Omental fat pad (tissue), 3 donors: ENCODE measurements at regions not wholly inside any gene's neighbourhood (a gene's known extent, or its start where the extent isn't known, plus 50 kb on each side); places are given as distances from the start of the nearest gene placed in this dataset.
A peak's percentile ranks its signal among the peaks of the same experiment; 100 is the strongest.

ENCODE experiments used
- ATAC-seq: fragments of 150-250 bp; one replicate; pipeline ENCODE4 v1.9.1; 2016; ENCODE audit warnings: mild to moderate bottlenecking, moderate library complexity; ENCODE audit not compliant: low FRiP score
- DNase-seq: peaks from one replicate; pipeline ENCODE4 v3.0.0-alpha.2; 2019; ENCODE audit warnings: low spot score
- CTCF ChIP-seq, 3 donors: fragments of 450-650 bp; IDR thresholded peaks; one replicate each; pipeline ENCODE4 v1.5.1; 2016 to 2017; ENCODE audit warnings: antibody characterized with exemption in 3 of 3, mild to moderate bottlenecking in 3 of 3, moderate library complexity in 2 of 3

DNA sequence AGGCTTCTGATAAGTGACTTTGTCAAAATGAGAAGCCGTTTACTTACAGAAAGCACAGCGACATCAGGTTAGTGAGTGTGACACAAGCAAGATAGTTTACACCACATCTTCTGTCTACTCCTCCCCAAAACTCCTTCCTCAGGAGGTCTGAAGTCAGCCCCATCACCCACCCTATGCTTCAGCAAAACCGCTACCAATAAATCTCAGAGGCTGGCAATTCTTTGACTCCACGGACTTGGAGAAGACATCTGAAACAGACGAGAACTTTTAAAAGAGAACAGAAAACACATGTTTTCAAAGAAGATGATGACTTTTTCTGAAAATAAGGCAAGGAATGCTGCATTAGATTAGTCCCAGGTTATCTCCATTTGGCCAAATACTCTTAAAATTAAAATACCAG, 261.1 kb downstream of the TBC1D4 start:
- ATAC-seq (no peak), DNase-seq (no peak)
- TF ChIP-seq CTCF (IDR thresholded peaks at IDR 0.05), result no peak

DNA sequence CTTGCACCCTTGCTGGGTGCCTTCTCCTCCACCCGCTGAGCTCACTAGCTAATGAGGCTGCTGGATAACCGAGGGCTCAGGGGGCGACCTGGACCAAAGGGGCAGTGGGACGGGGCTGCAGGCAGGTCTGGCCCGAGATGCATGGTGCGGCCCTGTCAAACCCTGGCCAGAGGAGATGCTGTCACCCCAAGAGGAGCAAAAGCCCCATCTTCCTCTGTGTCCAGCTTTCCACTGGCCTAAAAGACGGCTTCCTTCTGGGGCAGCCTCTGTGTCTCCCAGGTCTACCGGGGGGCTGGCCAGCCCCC, 261.8 kb downstream of the TBC1D4 start:
- no peak for TF ChIP-seq CTCF (IDR thresholded peaks at IDR 0.05)
- DNase-seq (no peak), ATAC-seq (no peak)

DNA sequence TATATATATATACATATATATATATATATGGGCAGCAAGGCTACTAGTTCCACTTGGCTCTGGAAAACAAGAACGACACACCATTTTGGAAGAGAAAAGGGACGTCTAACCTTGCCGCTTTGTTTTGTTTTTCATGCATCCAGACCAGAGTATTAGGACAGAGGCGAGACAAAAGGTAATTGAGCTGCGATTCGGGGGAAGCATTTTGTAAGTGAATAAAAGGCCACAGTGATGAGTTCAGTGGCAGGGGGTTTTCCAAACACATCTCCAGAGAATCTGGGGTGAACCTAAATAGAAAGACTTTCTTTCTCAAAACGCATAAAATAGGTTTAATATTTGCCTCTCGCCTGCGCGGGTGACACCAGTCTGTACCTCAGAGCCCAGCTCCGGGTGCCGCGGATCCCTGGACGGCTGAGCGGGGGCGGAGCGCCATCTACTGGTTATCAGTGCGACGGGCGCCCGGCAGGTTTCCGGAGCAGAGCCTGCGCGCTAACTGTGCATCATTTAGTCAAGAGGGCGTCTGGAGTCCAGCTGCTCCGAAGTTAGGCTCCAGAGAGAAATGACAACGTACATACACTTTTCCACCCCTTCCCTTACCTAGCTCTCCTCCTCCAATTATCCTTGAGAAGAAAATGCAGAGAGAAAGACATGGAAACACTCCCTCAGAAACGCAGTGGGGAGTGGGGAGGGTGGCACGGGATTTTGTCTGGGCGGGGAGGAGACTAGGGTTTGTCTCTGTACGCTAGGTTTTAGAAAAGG, 262.3 kb downstream of the TBC1D4 start:
- DNase-seq, result peak; percentile 61
- ATAC-seq, result peak; percentile 81
- TF ChIP-seq CTCF (IDR thresholded peaks at IDR 0.05), result peak in 1 of 3 donors; percentile 82

- no peak for DNase-seq
- no peak for ATAC-seq
- TF ChIP-seq CTCF (IDR thresholded peaks at IDR 0.05), result no peak
Observed at GRCh38 chr13:75217949-75218348, 264.0 kb downstream of the TBC1D4 start.

GRCh38 chr13:75216038-75216437, 265.9 kb downstream of the TBC1D4 start:
- ATAC-seq, result no peak
- no peak for TF ChIP-seq CTCF (IDR thresholded peaks at IDR 0.05)
- DNase-seq, result no peak

- TF ChIP-seq CTCF (IDR thresholded peaks at IDR 0.05), result no peak
- ATAC-seq, result no peak
- no peak for DNase-seq
Observed at GRCh38 chr13:75214846-75215245, 267.1 kb downstream of the TBC1D4 start.

- ATAC-seq (no peak), DNase-seq (no peak)
- no peak for TF ChIP-seq CTCF (IDR thresholded peaks at IDR 0.05)
Observed at GRCh38 chr13:75202981-75203380, 279.0 kb downstream of the TBC1D4 start.
